CD8-positive, alpha-beta memory T cell (primary cell): ENCODE measurements at regions not wholly inside any gene's neighbourhood (a gene's known extent, or its start where the extent isn't known, plus 50 kb on each side); places are given as distances from the start of the nearest gene placed in this dataset.

ENCODE experiments used
- CTCF ChIA-PET: fragments of 350-600 bp; sonication (Branson Sonifier 250); formaldehyde crosslinking; loops from one replicate; lab custom pipeline; 2021; ENCODE audit warnings: antibody characterized with exemption; lab: Charles Lee
- POLR2A ChIA-PET: fragments of 350-600 bp; sonication (Branson Sonifier 250); formaldehyde crosslinking; loops from one replicate; lab custom pipeline; 2021; ENCODE audit warnings: antibody characterized with exemption; lab: Charles Lee
- DNase-seq, 5 donors: peaks; one replicate each; pipeline versions ENCODE4 v3.0.0 to v3.0.0-alpha.2; 2020 to 2022; ENCODE audit warnings: mixed read lengths in 1 of 5
- H3K27ac ChIP-seq: one replicate; pipeline ENCODE4 v1.7.0; 2013; ENCODE audit warnings: low read depth, mild to moderate bottlenecking, low read length, moderate library complexity
- H3K27me3 ChIP-seq: 2 replicates; pipeline ENCODE4 v1.7.0; 2013; ENCODE audit warnings: low read length, mild to moderate bottlenecking; ENCODE audit not compliant: insufficient read depth, poor library complexity, severe bottlenecking
- H3K36me3 ChIP-seq: 2 replicates; pipeline ENCODE4 v1.7.0; 2013; ENCODE audit warnings: mild to moderate bottlenecking, low read length, moderate library complexity; ENCODE audit not compliant: insufficient read depth
- H3K4me1 ChIP-seq: 2 replicates; pipeline ENCODE4 v1.7.0; 2013; ENCODE audit warnings: mild to moderate bottlenecking, low read length, moderate library complexity; ENCODE audit not compliant: insufficient read depth
- H3K4me3 ChIP-seq: 2 replicates; pipeline ENCODE4 v1.7.0; 2013; ENCODE audit warnings: mild to moderate bottlenecking, low read length
- H3K9me3 ChIP-seq: 2 replicates; pipeline ENCODE4 v1.7.0; 2013; ENCODE audit warnings: mild to moderate bottlenecking, low read length
- H3K27ac Mint-ChIP-seq, 8 donors: one replicate each; pipeline ENCODE4 v1.8.0; 2020 to 2021; ENCODE audit warnings: mixed read lengths in 8 of 8, mild to moderate bottlenecking in 6 of 8, inconsistent platforms in 3 of 8, moderate library complexity in 3 of 8
- H3K27me3 Mint-ChIP-seq, 2 donors: one replicate each; pipeline ENCODE4 v1.8.0; 2020 to 2021; ENCODE audit warnings: mixed read lengths in 2 of 2, mild to moderate bottlenecking in 1 of 2, moderate library complexity in 1 of 2
- H3K36me3 Mint-ChIP-seq, 3 donors: one replicate each; pipeline ENCODE4 v1.8.0; 2020 to 2021; ENCODE audit warnings: mixed read lengths in 3 of 3, inconsistent platforms in 1 of 3, mild to moderate bottlenecking in 1 of 3
- H3K4me1 Mint-ChIP-seq, 3 donors: one replicate each; pipeline ENCODE4 v1.8.0; 2020 to 2021; ENCODE audit warnings: mixed read lengths in 3 of 3, inconsistent platforms in 1 of 3, mild to moderate bottlenecking in 1 of 3
- H3K4me3 Mint-ChIP-seq, 7 donors: one replicate each; pipeline ENCODE4 v1.8.0; 2020 to 2021; ENCODE audit warnings: mixed read lengths in 7 of 7, mild to moderate bottlenecking in 6 of 7, moderate library complexity in 4 of 7, inconsistent platforms in 2 of 7
- H3K9me3 Mint-ChIP-seq, 5 donors: one replicate each; pipeline ENCODE4 v1.8.0; 2020 to 2022; ENCODE audit warnings: mixed read lengths in 5 of 5, mild to moderate bottlenecking in 3 of 5, moderate library complexity in 2 of 5, inconsistent platforms in 1 of 5

DNA sequence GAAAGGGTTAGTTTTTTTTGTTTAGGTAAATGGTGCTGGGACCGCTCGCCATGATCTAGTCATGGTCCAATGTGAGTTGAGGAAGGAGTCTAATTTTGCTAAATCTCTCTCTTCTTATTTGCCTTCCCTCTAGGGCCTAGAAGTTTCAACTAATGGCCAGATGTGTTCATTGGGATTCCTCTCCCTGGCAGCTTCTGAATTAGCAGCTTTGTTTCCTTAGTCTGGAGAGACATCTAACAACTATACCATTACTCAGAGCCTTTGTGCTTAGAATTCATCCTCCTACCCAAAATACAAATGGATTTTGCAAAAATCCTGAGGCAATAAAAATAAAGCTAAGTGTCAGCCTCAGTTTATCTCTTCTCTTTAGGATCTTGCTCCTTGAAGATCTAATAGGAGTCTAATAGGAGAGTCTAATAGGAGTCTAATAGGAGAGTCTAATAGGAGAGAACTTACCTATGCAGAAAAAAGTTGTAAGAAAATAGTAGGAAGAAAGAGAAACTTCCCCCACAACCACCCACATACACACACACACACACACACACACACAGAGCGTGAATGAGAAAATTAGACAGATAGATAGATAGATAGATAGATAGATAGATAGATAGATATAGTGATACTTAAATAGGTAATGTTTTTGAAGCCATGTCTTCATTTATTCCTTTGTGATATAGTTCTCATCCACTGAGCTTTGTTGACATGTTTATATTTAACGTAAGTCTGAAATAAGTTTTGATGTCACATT, 980.5 kb upstream of the CNTN5 start:
- CTCF ChIA-PET = no interaction called here
- H3K4me1 ChIP-seq = no peaks in the 10 kb centered on the region
- POLR2A ChIA-PET = no interaction called here
- no peak overlapping the region for H3K27ac ChIP-seq
- no peaks in the 10 kb centered on the region for H3K9me3 ChIP-seq
- Mint-ChIP-seq H3K4me1 (no peaks in the 10 kb centered on the region), H3K27me3 (no peaks in the 10 kb centered on the region), H3K9me3 (peaks cover 5 to 34% (median 15%) of the 10 kb centered on the region in 5 donors), H3K27ac (no peak overlapping the region), H3K4me3 (no peak overlapping the region), H3K36me3 (no peaks in the 10 kb centered on the region)
- DNase-seq = no peak
- no peaks in the 10 kb centered on the region for H3K36me3 ChIP-seq
- no peak overlapping the region for H3K4me3 ChIP-seq
- no peaks in the 10 kb centered on the region for H3K27me3 ChIP-seq

DNA sequence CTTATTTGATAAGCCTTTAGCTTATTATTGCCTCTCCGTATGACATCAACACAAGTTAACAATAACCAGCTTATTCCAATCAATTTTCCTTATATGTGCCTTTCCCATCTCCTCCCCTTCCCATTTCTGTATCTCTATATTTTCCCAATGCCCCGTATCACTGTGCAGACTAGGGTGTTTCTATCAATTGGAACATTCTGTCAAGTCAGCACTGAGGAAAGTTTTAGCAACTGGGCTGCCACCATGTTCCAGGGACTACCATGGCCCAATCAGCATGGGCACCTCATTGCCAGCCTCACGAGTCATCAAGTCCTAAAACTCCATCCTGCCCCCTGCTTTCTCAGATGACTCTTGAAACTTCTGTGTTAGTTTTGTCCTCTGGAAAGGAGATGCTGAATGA, 973.1 kb upstream of the CNTN5 start:
- Mint-ChIP-seq H3K9me3 (peaks cover 7 to 17% (median 8%) of the 10 kb centered on the region in 5 donors), H3K4me3 (no peak overlapping the region), H3K36me3 (no peaks in the 10 kb centered on the region), H3K27ac (no peak overlapping the region), H3K27me3 (no peaks in the 10 kb centered on the region), H3K4me1 (no peaks in the 10 kb centered on the region)
- Histone ChIP-seq H3K27me3 (no peaks in the 10 kb centered on the region), H3K36me3 (no peaks in the 10 kb centered on the region), H3K27ac (no peak overlapping the region), H3K9me3 (no peaks in the 10 kb centered on the region), H3K4me1 (no peaks in the 10 kb centered on the region), H3K4me3 (no peak overlapping the region)
- ChIA-PET CTCF (no interaction called here), POLR2A (no interaction called here)
- DNase-seq = no peak

DNA sequence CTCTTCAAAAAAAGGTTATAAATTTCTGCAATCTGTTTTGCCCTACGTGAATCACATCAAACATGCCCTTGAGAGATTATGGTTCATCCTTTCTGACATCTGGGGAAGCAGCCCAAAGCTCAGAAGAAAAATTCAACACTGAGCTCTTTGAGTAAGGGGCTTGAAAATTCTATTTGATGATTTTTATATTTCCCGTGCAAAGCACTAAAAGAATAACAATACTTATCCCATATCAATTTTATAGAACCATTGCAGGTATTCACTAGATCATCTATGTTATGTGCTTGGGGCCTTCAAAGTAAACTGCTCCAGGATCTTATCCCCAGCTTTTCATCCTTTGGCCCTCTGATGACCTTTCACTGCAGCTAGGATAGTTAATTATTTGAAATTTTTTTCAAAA, 966.9 kb upstream of the CNTN5 start:
- Mint-ChIP-seq H3K9me3 (peaks cover 0 to 16% (median 3%) of the 10 kb centered on the region in 5 donors), H3K36me3 (no peaks in the 10 kb centered on the region), H3K4me3 (no peak overlapping the region), H3K27me3 (no peaks in the 10 kb centered on the region), H3K27ac (no peak overlapping the region), H3K4me1 (no peaks in the 10 kb centered on the region)
- ChIA-PET POLR2A (no interaction called here), CTCF (no interaction called here)
- no peaks in the 10 kb centered on the region for H3K9me3 ChIP-seq
- H3K4me1 ChIP-seq = no peaks in the 10 kb centered on the region
- no peak for DNase-seq
- H3K27ac ChIP-seq = no peak overlapping the region
- no peaks in the 10 kb centered on the region for H3K36me3 ChIP-seq
- no peak overlapping the region for H3K4me3 ChIP-seq
- H3K27me3 ChIP-seq = no peaks in the 10 kb centered on the region

DNA sequence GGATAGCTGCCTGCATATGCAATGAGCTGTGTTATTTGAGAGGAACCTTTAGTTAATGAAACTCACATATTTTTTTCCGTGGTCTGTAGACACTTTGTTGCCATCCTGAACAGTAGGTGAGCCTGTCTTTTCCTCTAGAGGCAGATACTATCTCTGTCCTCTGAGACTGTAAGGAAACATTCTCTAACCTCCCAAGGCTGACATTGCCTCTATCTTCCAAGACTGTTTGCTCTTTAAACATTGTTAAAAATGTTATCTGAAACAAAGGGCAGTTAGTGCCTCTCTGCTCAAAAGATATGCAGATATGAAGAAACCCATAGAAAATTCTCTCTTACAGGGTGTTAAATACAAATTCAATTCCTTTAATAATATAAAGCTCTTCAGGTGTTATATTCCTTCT, 963.8 kb upstream of the CNTN5 start:
- H3K36me3 Mint-ChIP-seq = no peaks in the 10 kb centered on the region
- no peaks in the 10 kb centered on the region for H3K27me3 Mint-ChIP-seq
- no peaks in the 10 kb centered on the region for H3K4me1 ChIP-seq
- no peak overlapping the region for H3K4me3 ChIP-seq
- H3K9me3 ChIP-seq = no peaks in the 10 kb centered on the region
- no peaks in the 10 kb centered on the region for H3K36me3 ChIP-seq
- no peaks in the 10 kb centered on the region for H3K27me3 ChIP-seq
- H3K9me3 Mint-ChIP-seq = peaks cover 0 to 20% (median 3%) of the 10 kb centered on the region in 5 donors
- no peak overlapping the region for H3K27ac ChIP-seq
- no peak overlapping the region for H3K27ac Mint-ChIP-seq
- no peak overlapping the region for H3K4me3 Mint-ChIP-seq
- ChIA-PET POLR2A (no interaction called here), CTCF (no interaction called here)
- no peaks in the 10 kb centered on the region for H3K4me1 Mint-ChIP-seq
- DNase-seq = no peak

DNA sequence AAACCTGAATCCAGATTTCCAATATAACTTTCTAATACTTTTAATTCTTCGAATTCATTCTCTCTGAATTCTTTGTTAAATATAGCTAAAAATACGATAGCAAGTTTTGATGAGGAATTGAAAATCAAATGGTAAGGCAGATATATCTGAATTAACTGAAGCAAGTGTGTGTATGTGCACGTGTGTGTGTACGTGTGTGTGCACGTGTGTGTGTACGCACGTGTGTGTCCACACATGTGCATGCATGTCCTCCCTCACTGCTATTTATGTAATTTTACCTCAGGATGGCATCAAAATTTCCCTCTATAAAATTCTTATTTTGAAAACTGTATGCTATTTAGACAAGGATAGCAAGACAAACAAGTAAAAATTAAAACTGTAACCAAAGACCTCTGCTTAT, 961.3 kb upstream of the CNTN5 start:
- POLR2A ChIA-PET = no interaction called here
- Histone ChIP-seq H3K27me3 (no peaks in the 10 kb centered on the region), H3K36me3 (no peaks in the 10 kb centered on the region), H3K4me1 (no peaks in the 10 kb centered on the region), H3K27ac (no peak overlapping the region), H3K9me3 (no peaks in the 10 kb centered on the region), H3K4me3 (no peak overlapping the region)
- no peaks in the 10 kb centered on the region for H3K4me1 Mint-ChIP-seq
- peaks cover 0 to 17% (median 6%) of the 10 kb centered on the region in 5 donors for H3K9me3 Mint-ChIP-seq
- no peak overlapping the region for H3K27ac Mint-ChIP-seq
- H3K36me3 Mint-ChIP-seq = no peaks in the 10 kb centered on the region
- no peak for DNase-seq
- no peak overlapping the region for H3K4me3 Mint-ChIP-seq
- no peaks in the 10 kb centered on the region for H3K27me3 Mint-ChIP-seq
- CTCF ChIA-PET = no interaction called here

DNA sequence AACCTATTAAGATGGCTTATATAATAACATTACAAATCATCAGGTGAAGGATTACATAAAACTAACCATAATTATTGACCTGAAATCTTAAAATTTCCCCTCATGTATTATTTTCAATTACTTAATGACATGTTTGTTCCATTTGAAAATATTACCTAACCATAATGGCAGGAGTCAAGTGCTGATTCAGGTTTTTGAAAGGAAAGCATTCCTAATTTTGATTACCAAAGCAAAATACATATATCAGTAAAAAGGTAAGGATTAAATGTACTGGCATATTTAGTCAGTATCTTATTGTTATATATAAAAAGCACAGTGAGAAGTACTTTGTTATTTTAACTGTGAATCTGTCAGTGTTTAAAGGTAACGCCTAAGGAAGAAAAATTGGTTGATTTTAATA, 960.0 kb upstream of the CNTN5 start:
- no peaks in the 10 kb centered on the region for H3K27me3 Mint-ChIP-seq
- Histone ChIP-seq H3K9me3 (no peaks in the 10 kb centered on the region), H3K36me3 (no peaks in the 10 kb centered on the region), H3K4me3 (no peak overlapping the region), H3K4me1 (no peaks in the 10 kb centered on the region), H3K27me3 (no peaks in the 10 kb centered on the region), H3K27ac (no peak overlapping the region)
- no peaks in the 10 kb centered on the region for H3K4me1 Mint-ChIP-seq
- no peak for DNase-seq
- no peaks in the 10 kb centered on the region for H3K36me3 Mint-ChIP-seq
- peaks cover 1 to 14% (median 7%) of the 10 kb centered on the region in 5 donors for H3K9me3 Mint-ChIP-seq
- H3K4me3 Mint-ChIP-seq = no peak overlapping the region
- no peak overlapping the region for H3K27ac Mint-ChIP-seq
- CTCF ChIA-PET = no interaction called here
- POLR2A ChIA-PET = no interaction called here

DNA sequence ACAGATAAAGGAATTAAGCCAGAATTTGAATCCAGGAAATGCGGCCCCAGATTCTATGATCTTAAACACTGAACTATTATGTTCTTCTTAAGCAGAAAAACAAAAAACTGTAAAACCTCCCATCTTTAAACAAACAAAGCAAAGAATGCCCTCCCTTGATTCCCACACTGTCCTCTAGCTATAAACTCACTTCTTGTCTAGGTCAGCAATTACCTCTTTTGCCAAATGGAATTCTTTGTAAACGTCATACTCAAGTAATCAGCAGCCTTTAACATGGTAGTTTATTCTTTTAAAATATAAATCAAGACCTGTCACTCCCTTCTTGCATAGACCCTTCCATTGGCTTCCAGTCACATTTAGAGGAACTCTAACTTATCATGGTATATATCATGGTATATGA, 958.9 kb upstream of the CNTN5 start:
- H3K27me3 ChIP-seq = no peaks in the 10 kb centered on the region
- H3K27me3 Mint-ChIP-seq = no peaks in the 10 kb centered on the region
- CTCF ChIA-PET = no interaction called here

DNA sequence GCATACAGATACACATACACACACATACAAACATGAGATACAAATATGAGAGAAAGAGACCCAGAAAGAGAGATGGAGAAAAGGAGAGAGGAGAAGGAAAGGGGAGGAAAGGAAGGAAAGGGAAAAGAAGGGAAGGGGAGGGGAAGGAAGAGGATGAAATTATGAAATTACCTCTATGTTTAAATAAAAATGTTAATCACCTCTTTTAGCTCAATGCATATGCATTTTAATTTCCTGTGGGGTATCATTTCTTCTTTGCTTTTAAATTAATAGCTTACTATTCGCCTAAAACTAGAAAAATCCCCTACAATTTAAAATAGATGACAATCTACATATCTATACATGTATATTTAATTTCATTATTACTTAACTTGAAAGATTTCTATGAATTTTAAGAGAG, 958.0 kb upstream of the CNTN5 start:
- H3K4me1 Mint-ChIP-seq = no peaks in the 10 kb centered on the region
- no peak overlapping the region for H3K27ac Mint-ChIP-seq
- H3K27me3 Mint-ChIP-seq = no peaks in the 10 kb centered on the region
- no peak overlapping the region for H3K27ac ChIP-seq
- H3K9me3 ChIP-seq = no peaks in the 10 kb centered on the region
- no peaks in the 10 kb centered on the region for H3K27me3 ChIP-seq
- H3K4me3 ChIP-seq = no peak overlapping the region
- no peaks in the 10 kb centered on the region for H3K36me3 ChIP-seq
- no peaks in the 10 kb centered on the region for H3K4me1 ChIP-seq
- peaks cover 6 to 16% (median 10%) of the 10 kb centered on the region in 5 donors for H3K9me3 Mint-ChIP-seq
- DNase-seq = no peak
- POLR2A ChIA-PET = no interaction called here
- CTCF ChIA-PET = no interaction called here
- H3K36me3 Mint-ChIP-seq = no peaks in the 10 kb centered on the region
- no peak overlapping the region for H3K4me3 Mint-ChIP-seq

More for the DNA sequence above, 958.9 kb upstream of the CNTN5 start:
- no peak overlapping the region for H3K4me3 ChIP-seq
- no peak for DNase-seq
- Mint-ChIP-seq H3K4me3 (no peak overlapping the region), H3K27ac (no peak overlapping the region), H3K4me1 (no peaks in the 10 kb centered on the region), H3K9me3 (peaks cover 6 to 13% (median 10%) of the 10 kb centered on the region in 5 donors), H3K36me3 (no peaks in the 10 kb centered on the region)
- H3K9me3 ChIP-seq = no peaks in the 10 kb centered on the region
- no peaks in the 10 kb centered on the region for H3K4me1 ChIP-seq
- H3K36me3 ChIP-seq = no peaks in the 10 kb centered on the region
- POLR2A ChIA-PET = no interaction called here
- H3K27ac ChIP-seq = no peak overlapping the region
